Ascending aorta (tissue), 2 donors: ENCODE measurements at regions not wholly inside any gene's neighbourhood (a gene's known extent, or its start where the extent isn't known, plus 50 kb on each side); places are given as distances from the start of the nearest gene placed in this dataset.
"Not testable (repeated sequence)": the region's sequence is repeated elsewhere in the genome, so short reads cannot be mapped to it uniquely, and the experiment has no call there.

Source experiments
- DNase-seq, 2 donors: peaks; one replicate each; pipeline ENCODE4 v3.0.0-alpha.2; 2019; ENCODE audit warnings: low spot score in 2 of 2
- H3K27ac ChIP-seq, 2 donors: fragments of 200-600 bp; sonication (generic); one replicate each; pipeline ENCODE4 v1.5.1; 2016 to 2017; ENCODE audit warnings: mild to moderate bottlenecking in 1 of 2
- H3K27me3 ChIP-seq: fragments of 200-600 bp; sonication (generic); one replicate; pipeline ENCODE4 v1.5.1; 2017
- H3K36me3 ChIP-seq, 2 donors: fragments of 200-600 bp; sonication (generic); one replicate each; pipeline ENCODE4 v1.5.1; 2016
- H3K4me1 ChIP-seq, 2 donors: fragments of 200-600 bp; sonication (generic); one replicate each; pipeline ENCODE4 v1.5.1; 2016 to 2017; ENCODE audit warnings: mild to moderate bottlenecking in 1 of 2
- H3K4me3 ChIP-seq, 2 donors: fragments of 200-600 bp; sonication (generic); one replicate each; pipeline ENCODE4 v1.5.1; 2016 to 2017; ENCODE audit warnings: mild to moderate bottlenecking in 1 of 2
- H3K9me3 ChIP-seq, 2 donors: fragments of 200-600 bp; sonication (generic); one replicate each; pipeline ENCODE4 v1.5.1; 2016
- intact Hi-C: fragments of 100-400 bp; cut with DNase I; formaldehyde crosslinking; loops from one replicate; pipeline ENCODE4 v1.15.1; 2023
- TF ChIP-seq, protein P1 (sequence below), 3 experiments: fragments of 200-600 bp in 2 of 3; fragments of 450-650 bp in 1 of 3; sonication (generic) in 2 of 3; IDR thresholded peaks; one replicate each; pipeline ENCODE4 v1.5.1; 2016 to 2019; ENCODE audit warnings: antibody characterized with exemption in 3 of 3, mild to moderate bottlenecking in 1 of 3, moderate library complexity in 1 of 3

DNA sequence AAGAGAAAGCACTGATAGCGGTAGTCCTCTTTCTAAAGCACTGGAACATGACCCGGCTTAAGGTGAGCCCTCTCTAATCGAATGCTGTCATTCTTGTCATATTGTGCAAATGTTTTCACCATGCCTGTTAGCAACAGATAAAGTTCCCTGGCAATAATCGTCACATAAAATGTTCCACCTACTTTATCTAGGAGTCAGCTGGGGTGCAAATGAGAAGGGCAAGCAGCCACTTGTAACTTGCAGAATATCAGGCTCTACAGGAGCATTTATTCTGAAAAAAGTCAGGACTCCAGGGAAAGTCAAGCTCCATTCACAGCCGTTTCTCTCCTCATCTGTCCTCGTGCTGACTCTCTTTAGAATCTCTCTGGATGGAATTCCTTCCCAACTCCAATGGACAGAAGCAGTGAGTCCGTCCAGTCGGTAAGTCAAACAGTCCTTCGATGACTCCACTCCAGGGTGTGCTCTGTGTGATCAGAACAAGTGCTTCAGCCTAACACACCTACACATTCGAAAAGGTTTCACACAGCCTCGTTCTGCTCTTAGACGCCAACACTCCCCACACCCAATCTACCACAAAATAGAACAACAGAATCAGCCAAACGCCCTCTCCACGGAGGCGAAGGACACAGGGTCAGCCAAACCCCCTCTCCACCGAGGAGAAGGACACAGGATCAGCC lies 101.7 kb upstream of the FRG1 start:
- Histone ChIP-seq H3K4me3 (no peak overlapping the region), H3K27me3 (no peaks in the 10 kb centered on the region), H3K36me3 (no peaks in the 10 kb centered on the region), H3K9me3 (no peaks in the 10 kb centered on the region), H3K4me1 (no peaks in the 10 kb centered on the region), H3K27ac (no peak overlapping the region)
- intact Hi-C loops: no loop called here
- TF ChIP-seq, protein P1, sequence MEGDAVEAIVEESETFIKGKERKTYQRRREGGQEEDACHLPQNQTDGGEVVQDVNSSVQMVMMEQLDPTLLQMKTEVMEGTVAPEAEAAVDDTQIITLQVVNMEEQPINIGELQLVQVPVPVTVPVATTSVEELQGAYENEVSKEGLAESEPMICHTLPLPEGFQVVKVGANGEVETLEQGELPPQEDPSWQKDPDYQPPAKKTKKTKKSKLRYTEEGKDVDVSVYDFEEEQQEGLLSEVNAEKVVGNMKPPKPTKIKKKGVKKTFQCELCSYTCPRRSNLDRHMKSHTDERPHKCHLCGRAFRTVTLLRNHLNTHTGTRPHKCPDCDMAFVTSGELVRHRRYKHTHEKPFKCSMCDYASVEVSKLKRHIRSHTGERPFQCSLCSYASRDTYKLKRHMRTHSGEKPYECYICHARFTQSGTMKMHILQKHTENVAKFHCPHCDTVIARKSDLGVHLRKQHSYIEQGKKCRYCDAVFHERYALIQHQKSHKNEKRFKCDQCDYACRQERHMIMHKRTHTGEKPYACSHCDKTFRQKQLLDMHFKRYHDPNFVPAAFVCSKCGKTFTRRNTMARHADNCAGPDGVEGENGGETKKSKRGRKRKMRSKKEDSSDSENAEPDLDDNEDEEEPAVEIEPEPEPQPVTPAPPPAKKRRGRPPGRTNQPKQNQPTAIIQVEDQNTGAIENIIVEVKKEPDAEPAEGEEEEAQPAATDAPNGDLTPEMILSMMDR (IDR thresholded peaks at IDR 0.05): no peak
- DNase-seq: no peak

- no peak overlapping the region for H3K27ac ChIP-seq
- no peaks in the 10 kb centered on the region for H3K36me3 ChIP-seq
- H3K27me3 ChIP-seq: no peaks in the 10 kb centered on the region
- H3K4me1 ChIP-seq: no peaks in the 10 kb centered on the region
- TF ChIP-seq, protein P1 (IDR thresholded peaks at IDR 0.05): no peak
- no peaks in the 10 kb centered on the region for H3K9me3 ChIP-seq
- H3K4me3 ChIP-seq: no peak overlapping the region
- intact Hi-C loops: no loop called here
- DNase-seq: no peak
These were observed 100.3 kb upstream of the FRG1 start for GRCh38 chr4:189840356-189840755.

GRCh38 chr4:189843413-189844009 lies 97.2 kb upstream of the FRG1 start:
- no peak overlapping the region for H3K4me3 ChIP-seq
- TF ChIP-seq, protein P1 (IDR thresholded peaks at IDR 0.05): no peak
- H3K27ac ChIP-seq: no peak overlapping the region
- H3K9me3 ChIP-seq: no peaks in the 10 kb centered on the region
- no peaks in the 10 kb centered on the region for H3K27me3 ChIP-seq
- DNase-seq: no peak
- H3K4me1 ChIP-seq: no peaks in the 10 kb centered on the region
- H3K36me3 ChIP-seq: no peaks in the 10 kb centered on the region
- intact Hi-C loops: no loop called here

- intact Hi-C loops: no loop called here
- Histone ChIP-seq H3K4me3 (no peak overlapping the region), H3K36me3 (no peaks in the 10 kb centered on the region), H3K27ac (no peak overlapping the region), H3K4me1 (no peaks in the 10 kb centered on the region), H3K27me3 (no peaks in the 10 kb centered on the region), H3K9me3 (no peaks in the 10 kb centered on the region)
- TF ChIP-seq, protein P1 (IDR thresholded peaks at IDR 0.05): no peak
- DNase-seq: no peak
These were observed 95.4 kb upstream of the FRG1 start for GRCh38 chr4:189845145-189845846.

- H3K9me3 ChIP-seq, H3K4me1 ChIP-seq, H3K27me3 ChIP-seq, H3K36me3 ChIP-seq, intact Hi-C loops, DNase-seq, H3K27ac ChIP-seq, H3K4me3 ChIP-seq: not testable (repeated sequence)
These were observed 94.6 kb upstream of the FRG1 start for GRCh38 chr4:189846094-189846493.

- DNase-seq, H3K4me1 ChIP-seq, H3K27ac ChIP-seq, intact Hi-C loops, H3K36me3 ChIP-seq, H3K27me3 ChIP-seq, H3K4me3 ChIP-seq, H3K9me3 ChIP-seq: not testable (repeated sequence)
These were observed 94.1 kb upstream of the FRG1 start for GRCh38 chr4:189846608-189847007.

DNA sequence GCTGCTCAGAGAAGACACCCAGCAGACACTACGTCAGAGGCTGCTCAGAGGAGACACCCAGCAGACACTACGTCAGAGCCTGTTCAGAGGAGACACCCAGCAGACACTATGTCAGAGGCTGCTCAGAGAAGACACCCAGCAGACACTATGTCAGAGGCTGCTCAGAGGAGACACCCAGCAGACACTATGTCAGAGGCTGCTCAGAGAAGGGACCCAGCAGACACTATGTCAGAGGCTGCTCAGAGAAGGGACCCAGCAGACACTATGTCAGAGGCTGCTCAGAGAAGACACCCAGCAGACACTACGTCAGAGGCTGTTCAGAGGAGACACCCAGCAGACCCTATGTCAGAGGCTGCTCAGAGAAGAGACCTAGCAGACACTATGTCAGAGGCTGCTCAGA lies 92.0 kb upstream of the FRG1 start:
- DNase-seq, H3K27me3 ChIP-seq, intact Hi-C loops, H3K9me3 ChIP-seq, H3K4me1 ChIP-seq, H3K27ac ChIP-seq, H3K36me3 ChIP-seq, H3K4me3 ChIP-seq: not testable (repeated sequence)
